ENCODE measurements at regions not wholly inside any gene's neighbourhood (a gene's known extent, or its start where the extent isn't known, plus 50 kb on each side); places are given as distances from the start of the nearest gene placed in this dataset.

GRCh38 chr5:133741818-133742355 lies 129.5 kb upstream of the FSTL4 start:
- TF ChIP-seq CTCF (IDR thresholded peaks at IDR 0.05; ENCODE audit: poor library complexity, severe bottlenecking) (no peak), POLR2AphosphoS5 (IDR thresholded peaks at IDR 0.05) (no peak)

Measured in neural cell (in vitro differentiated cells).